Medulla oblongata (tissue), 1 donor: ENCODE measurements at regions not wholly inside any gene's neighbourhood (a gene's known extent, or its start where the extent isn't known, plus 50 kb on each side); places are given as distances from the start of the nearest gene placed in this dataset.
A peak's percentile ranks its signal among the peaks of the same experiment; 100 is the strongest.
"Not testable (repeated sequence)": the region's sequence is repeated elsewhere in the genome, so short reads cannot be mapped to it uniquely, and the experiment has no call there.

Source experiments
- DNase-seq: peaks from one replicate; pipeline ENCODE4 v3.0.0-alpha.2; 2015; ENCODE audit errors: extremely low spot score

- no peak for DNase-seq
Measured at GRCh38 chr5:98543490-98543889, 230.0 kb upstream of the RGMB start.

- not testable (repeated sequence) for DNase-seq
Measured at GRCh38 chr5:98546924-98547323, 226.5 kb upstream of the RGMB start.

GRCh38 chr5:98556712-98557111 lies 216.8 kb upstream of the RGMB start:
- no peak for DNase-seq

- DNase-seq = no peak
Measured at GRCh38 chr5:98557916-98558315, 215.5 kb upstream of the RGMB start.

- no peak for DNase-seq
Measured at GRCh38 chr5:98563885-98564653, 209.4 kb upstream of the RGMB start.

- no peak for DNase-seq
Measured at GRCh38 chr5:98564836-98565235, 208.6 kb upstream of the RGMB start.

GRCh38 chr5:98568336-98568735 lies 205.1 kb upstream of the RGMB start:
- no peak for DNase-seq

GRCh38 chr5:98569288-98569687 lies 204.2 kb upstream of the RGMB start:
- no peak for DNase-seq

GRCh38 chr5:98570010-98570409 lies 203.5 kb upstream of the RGMB start:
- DNase-seq = no peak

GRCh38 chr5:98570661-98571191 lies 202.7 kb upstream of the RGMB start:
- peak; percentile 47 for DNase-seq

GRCh38 chr5:98573834-98574320 lies 199.6 kb upstream of the RGMB start:
- DNase-seq = no peak

GRCh38 chr5:98576275-98576674 lies 197.2 kb upstream of the RGMB start:
- no peak for DNase-seq

GRCh38 chr5:98578438-98578837 lies 195.0 kb upstream of the RGMB start:
- no peak for DNase-seq

- no peak for DNase-seq
Measured at GRCh38 chr5:98581112-98581997, 192.1 kb upstream of the RGMB start.

- no peak for DNase-seq
Measured at GRCh38 chr5:98583586-98583985, 189.9 kb upstream of the RGMB start.

- no peak for DNase-seq
Measured at GRCh38 chr5:98585661-98586310, 187.7 kb upstream of the RGMB start.

GRCh38 chr5:98586581-98586980 lies 186.9 kb upstream of the RGMB start:
- DNase-seq = no peak

- no peak for DNase-seq
Measured at GRCh38 chr5:98587166-98587565, 186.3 kb upstream of the RGMB start.

GRCh38 chr5:98588215-98588614 lies 185.2 kb upstream of the RGMB start:
- DNase-seq = no peak

- DNase-seq = no peak
Measured at GRCh38 chr5:98593418-98593817, 180.0 kb upstream of the RGMB start.

GRCh38 chr5:98594098-98594497 lies 179.4 kb upstream of the RGMB start:
- DNase-seq = no peak

- DNase-seq = no peak
Measured at GRCh38 chr5:98599016-98599415, 174.4 kb upstream of the RGMB start.
